Breast epithelium (tissue), 4 donors: ENCODE measurements at regions not wholly inside any gene's neighbourhood (a gene's known extent, or its start where the extent isn't known, plus 50 kb on each side); places are given as distances from the start of the nearest gene placed in this dataset.

Source experiments
- DNase-seq, 2 donors: peaks; one replicate each; pipeline ENCODE4 v3.0.0-alpha.2; 2019; ENCODE audit warnings: low spot score in 2 of 2
- H3K27ac ChIP-seq, 2 donors: fragments of 200-600 bp; sonication (generic) in 1 of 2; one replicate each; pipeline ENCODE4 v1.5.1; 2016 to 2019; ENCODE audit warnings: mild to moderate bottlenecking in 1 of 2
- H3K27me3 ChIP-seq, 2 donors: fragments of 200-600 bp; sonication (generic) in 1 of 2; one replicate each; pipeline versions ENCODE4 v1.5.1 to v1.6.0; 2017 to 2019; ENCODE audit warnings: control low read depth in 1 of 2, mild to moderate bottlenecking in 1 of 2
- H3K36me3 ChIP-seq: fragments of 200-600 bp; one replicate; pipeline ENCODE4 v1.5.1; 2019
- H3K4me1 ChIP-seq, 2 donors: fragments of 200-600 bp; sonication (generic); one replicate each; pipeline ENCODE4 v1.5.1; 2016 to 2019; ENCODE audit warnings: control low read depth in 1 of 2
- H3K4me3 ChIP-seq, 3 donors: fragments of 200-600 bp; sonication (generic); 1 replicate in 2 of 3; 2 replicates in 1 of 3; pipeline ENCODE4 v1.5.1; 2016 to 2019; ENCODE audit warnings: mild to moderate bottlenecking in 3 of 3, moderate library complexity in 2 of 3
- H3K9me3 ChIP-seq, 2 donors: fragments of 200-600 bp; sonication (generic) in 1 of 2; one replicate each; pipeline ENCODE4 v1.5.1; 2016 to 2019; ENCODE audit warnings: control low read depth in 1 of 2
- CTCF ChIP-seq, 3 donors: fragments of 450-650 bp; IDR thresholded peaks; one replicate each; pipeline ENCODE4 v1.5.1; 2016 to 2017; ENCODE audit warnings: antibody characterized with exemption in 3 of 3, mild to moderate bottlenecking in 3 of 3, moderate library complexity in 3 of 3
- POLR2A ChIP-seq: fragments of 450-650 bp; IDR thresholded peaks from one replicate; pipeline ENCODE4 v1.6.1; 2016; ENCODE audit warnings: antibody characterized with exemption, mild to moderate bottlenecking, moderate library complexity
- POLR2AphosphoS5 ChIP-seq, 3 donors: sonication (generic); formaldehyde crosslinking; IDR thresholded peaks; one replicate each; pipeline ENCODE4 v1.6.1; 2017; ENCODE audit warnings: antibody characterized with exemption in 3 of 3
- intact Hi-C: fragments of 100-400 bp; cut with DNase I; formaldehyde crosslinking; loops from one replicate; pipeline ENCODE4 v1.15.1; 2023; ENCODE audit warnings: low total_unique reads

GRCh38 chr17:31754239-31754945 is 104.7 kb downstream of the COPRS start:
- TF ChIP-seq POLR2AphosphoS5 (IDR thresholded peaks at IDR 0.05) (no peak), CTCF (IDR thresholded peaks at IDR 0.05) (no peak), POLR2A (no peak)
- Histone ChIP-seq H3K9me3 (no peaks in the 10 kb centered on the region), H3K4me3 (no peak overlapping the region), H3K27me3 (no peaks in the 10 kb centered on the region), H3K36me3 (no peaks in the 10 kb centered on the region), H3K4me1 (no peaks in the 10 kb centered on the region), H3K27ac (no peak overlapping the region)
- intact Hi-C loops = loop anchor here (5.0 kb wide), 1 partner anchor 258 kb away; no protein-coding TSS in a partner anchor
- no peak for DNase-seq

GRCh38 chr17:31753011-31753410 is 106.0 kb downstream of the COPRS start:
- TF ChIP-seq POLR2AphosphoS5 (IDR thresholded peaks at IDR 0.05) = no peak
- no peak for TF ChIP-seq CTCF (IDR thresholded peaks at IDR 0.05)
- TF ChIP-seq POLR2A = no peak
- intact Hi-C loops = loop anchor here (5.0 kb wide), 1 partner anchor 259 kb away; no protein-coding TSS in a partner anchor

GRCh38 chr17:31752584-31752983 is 106.5 kb downstream of the COPRS start:
- Histone ChIP-seq H3K4me1 (no peaks in the 10 kb centered on the region), H3K4me3 (no peak overlapping the region), H3K27ac (no peak overlapping the region), H3K27me3 (no peaks in the 10 kb centered on the region), H3K9me3 (no peaks in the 10 kb centered on the region), H3K36me3 (no peaks in the 10 kb centered on the region)
- no peak for DNase-seq
- intact Hi-C loops = loop anchor here (5.0 kb wide), 1 partner anchor 260 kb away; no protein-coding TSS in a partner anchor
- TF ChIP-seq POLR2AphosphoS5 (IDR thresholded peaks at IDR 0.05) = no peak
- TF ChIP-seq POLR2A = no peak
- no peak for TF ChIP-seq CTCF (IDR thresholded peaks at IDR 0.05)

More at GRCh38 chr17:31753011-31753410, 106.0 kb downstream of the COPRS start:
- Histone ChIP-seq H3K4me1 (no peaks in the 10 kb centered on the region), H3K27ac (no peak overlapping the region), H3K4me3 (no peak overlapping the region), H3K27me3 (no peaks in the 10 kb centered on the region), H3K9me3 (no peaks in the 10 kb centered on the region), H3K36me3 (no peaks in the 10 kb centered on the region)
- DNase-seq = no peak

GRCh38 chr17:31750578-31750977 is 108.5 kb downstream of the COPRS start:
- Histone ChIP-seq H3K4me1 (no peaks in the 10 kb centered on the region), H3K27ac (no peak overlapping the region), H3K36me3 (no peaks in the 10 kb centered on the region), H3K9me3 (no peaks in the 10 kb centered on the region), H3K4me3 (no peak overlapping the region), H3K27me3 (no peaks in the 10 kb centered on the region)
- DNase-seq = no peak
- intact Hi-C loops = loop anchor here (5.0 kb wide), 1 partner anchor 262 kb away; no protein-coding TSS in a partner anchor
- TF ChIP-seq POLR2AphosphoS5 (IDR thresholded peaks at IDR 0.05) (no peak), POLR2A (no peak), CTCF (IDR thresholded peaks at IDR 0.05) (no peak)

GRCh38 chr17:31748881-31749280 is 110.2 kb downstream of the COPRS start:
- Histone ChIP-seq H3K27me3 (no peaks in the 10 kb centered on the region), H3K9me3 (no peaks in the 10 kb centered on the region), H3K27ac (no peak overlapping the region), H3K4me1 (no peaks in the 10 kb centered on the region), H3K36me3 (no peaks in the 10 kb centered on the region), H3K4me3 (no peak overlapping the region)
- no peak for DNase-seq
- intact Hi-C loops = no loop called here
- TF ChIP-seq CTCF (IDR thresholded peaks at IDR 0.05) (no peak), POLR2A (no peak), POLR2AphosphoS5 (IDR thresholded peaks at IDR 0.05) (no peak)
